ENCODE measurements at regions not wholly inside any gene's neighbourhood (a gene's known extent, or its start where the extent isn't known, plus 50 kb on each side); places are given as distances from the start of the nearest gene placed in this dataset.

GRCh38 chr9:73880101-73880500 lies 617.0 kb upstream of the RORB start:
- no peak for DNase-seq
- Mint-ChIP-seq H3K4me3 (no peak overlapping the region), H3K27ac (no peak overlapping the region), H3K27me3 (ENCODE audit: low read depth) (no peaks in the 10 kb centered on the region), H3K9me3 (ENCODE audit: insufficient read depth) (no peaks in the 10 kb centered on the region), H3K4me1 (ENCODE audit: low read depth) (no peaks in the 10 kb centered on the region), H3K36me3 (ENCODE audit: low read depth) (no peaks in the 10 kb centered on the region)
- ChIA-PET CTCF (no interaction called here), POLR2A (no interaction called here)
- ATAC-seq: no peak

- Mint-ChIP-seq H3K27me3 (ENCODE audit: low read depth) (no peaks in the 10 kb centered on the region), H3K27ac (no peak overlapping the region), H3K9me3 (ENCODE audit: insufficient read depth) (peaks cover 5% of the 10 kb centered on the region), H3K4me3 (no peak overlapping the region), H3K4me1 (ENCODE audit: low read depth) (no peaks in the 10 kb centered on the region), H3K36me3 (ENCODE audit: low read depth) (no peaks in the 10 kb centered on the region)
- POLR2A ChIA-PET: no interaction called here
- DNase-seq (no peak), ATAC-seq (no peak)
- CTCF ChIA-PET: no interaction called here
Observed at GRCh38 chr9:73889023-73889422, 608.1 kb upstream of the RORB start.

- Mint-ChIP-seq H3K9me3 (ENCODE audit: insufficient read depth) (peaks cover 5% of the 10 kb centered on the region), H3K27me3 (ENCODE audit: low read depth) (no peaks in the 10 kb centered on the region), H3K4me1 (ENCODE audit: low read depth) (no peaks in the 10 kb centered on the region), H3K4me3 (no peak overlapping the region), H3K27ac (no peak overlapping the region), H3K36me3 (ENCODE audit: low read depth) (no peaks in the 10 kb centered on the region)
- ATAC-seq (no peak), DNase-seq (no peak)
- POLR2A ChIA-PET: no interaction called here
- CTCF ChIA-PET: no interaction called here
Observed at GRCh38 chr9:73890685-73891277, 606.4 kb upstream of the RORB start.

- Mint-ChIP-seq H3K4me1 (ENCODE audit: low read depth) (no peaks in the 10 kb centered on the region), H3K36me3 (ENCODE audit: low read depth) (no peaks in the 10 kb centered on the region), H3K27me3 (ENCODE audit: low read depth) (no peaks in the 10 kb centered on the region), H3K4me3 (no peak overlapping the region), H3K9me3 (ENCODE audit: insufficient read depth) (no peaks in the 10 kb centered on the region), H3K27ac (no peak overlapping the region)
- ChIA-PET POLR2A (no interaction called here), CTCF (no interaction called here)
- ATAC-seq (no peak), DNase-seq (no peak)
Observed at GRCh38 chr9:73892335-73892734, 604.8 kb upstream of the RORB start.

GRCh38 chr9:73893230-73893629 lies 603.9 kb upstream of the RORB start:
- Mint-ChIP-seq H3K4me3 (no peak overlapping the region), H3K9me3 (ENCODE audit: insufficient read depth) (no peaks in the 10 kb centered on the region), H3K36me3 (ENCODE audit: low read depth) (no peaks in the 10 kb centered on the region), H3K27me3 (ENCODE audit: low read depth) (no peaks in the 10 kb centered on the region), H3K27ac (no peak overlapping the region), H3K4me1 (ENCODE audit: low read depth) (no peaks in the 10 kb centered on the region)
- ChIA-PET POLR2A (no interaction called here), CTCF (no interaction called here)
- ATAC-seq (no peak), DNase-seq (no peak)

GRCh38 chr9:73896061-73896460 lies 601.1 kb upstream of the RORB start:
- Mint-ChIP-seq H3K4me1 (ENCODE audit: low read depth) (no peaks in the 10 kb centered on the region), H3K4me3 (no peak overlapping the region), H3K36me3 (ENCODE audit: low read depth) (no peaks in the 10 kb centered on the region), H3K27me3 (ENCODE audit: low read depth) (no peaks in the 10 kb centered on the region), H3K9me3 (ENCODE audit: insufficient read depth) (no peaks in the 10 kb centered on the region), H3K27ac (no peak overlapping the region)
- ATAC-seq (no peak), DNase-seq (no peak)
- CTCF ChIA-PET: no interaction called here
- POLR2A ChIA-PET: no interaction called here

GRCh38 chr9:73906671-73907070 lies 590.5 kb upstream of the RORB start:
- DNase-seq (no peak), ATAC-seq (no peak)
- no peaks in the 10 kb centered on the region for H3K4me1 Mint-ChIP-seq (ENCODE audit: low read depth)
- no peak overlapping the region for H3K27ac Mint-ChIP-seq
- no peaks in the 10 kb centered on the region for H3K36me3 Mint-ChIP-seq (ENCODE audit: low read depth)
- no peaks in the 10 kb centered on the region for H3K9me3 Mint-ChIP-seq (ENCODE audit: insufficient read depth)
- ChIA-PET POLR2A (no interaction called here), CTCF (interaction anchor here (0.7 kb wide), 1 partner anchor 509 kb away, joined by 3 read pairs; no protein-coding TSS in a partner anchor)
- no peak overlapping the region for H3K4me3 Mint-ChIP-seq
- no peaks in the 10 kb centered on the region for H3K27me3 Mint-ChIP-seq (ENCODE audit: low read depth)

- H3K9me3 Mint-ChIP-seq (ENCODE audit: insufficient read depth): no peaks in the 10 kb centered on the region
- H3K4me3 Mint-ChIP-seq: no peak overlapping the region
- ATAC-seq (no peak), DNase-seq (no peak)
- H3K27me3 Mint-ChIP-seq (ENCODE audit: low read depth): no peaks in the 10 kb centered on the region
- no peaks in the 10 kb centered on the region for H3K4me1 Mint-ChIP-seq (ENCODE audit: low read depth)
- H3K36me3 Mint-ChIP-seq (ENCODE audit: low read depth): no peaks in the 10 kb centered on the region
- ChIA-PET CTCF (no interaction called here), POLR2A (no interaction called here)
- no peak overlapping the region for H3K27ac Mint-ChIP-seq
Observed at GRCh38 chr9:73911804-73912203, 585.3 kb upstream of the RORB start.

GRCh38 chr9:73916016-73916673 lies 581.0 kb upstream of the RORB start:
- Mint-ChIP-seq H3K4me3 (no peak overlapping the region), H3K9me3 (ENCODE audit: insufficient read depth) (no peaks in the 10 kb centered on the region), H3K27me3 (ENCODE audit: low read depth) (no peaks in the 10 kb centered on the region), H3K4me1 (ENCODE audit: low read depth) (no peaks in the 10 kb centered on the region), H3K36me3 (ENCODE audit: low read depth) (no peaks in the 10 kb centered on the region), H3K27ac (no peak overlapping the region)
- ChIA-PET CTCF (no interaction called here), POLR2A (no interaction called here)
- no peak for DNase-seq
- ATAC-seq: no peak

GRCh38 chr9:73919712-73920111 lies 577.4 kb upstream of the RORB start:
- no peaks in the 10 kb centered on the region for H3K9me3 Mint-ChIP-seq (ENCODE audit: insufficient read depth)
- CTCF ChIA-PET: no interaction called here
- ATAC-seq: no peak

GRCh38 chr9:73923796-73924195 lies 573.3 kb upstream of the RORB start:
- DNase-seq: no peak
- H3K4me1 Mint-ChIP-seq (ENCODE audit: low read depth): no peaks in the 10 kb centered on the region
- H3K27me3 Mint-ChIP-seq (ENCODE audit: low read depth): no peaks in the 10 kb centered on the region
- ATAC-seq: no peak
- H3K4me3 Mint-ChIP-seq: no peak overlapping the region
- H3K9me3 Mint-ChIP-seq (ENCODE audit: insufficient read depth): no peaks in the 10 kb centered on the region
- POLR2A ChIA-PET: no interaction called here
- CTCF ChIA-PET: no interaction called here
- H3K27ac Mint-ChIP-seq: no peak overlapping the region
- no peaks in the 10 kb centered on the region for H3K36me3 Mint-ChIP-seq (ENCODE audit: low read depth)

More at GRCh38 chr9:73919712-73920111, 577.4 kb upstream of the RORB start:
- Mint-ChIP-seq H3K27ac (no peak overlapping the region), H3K36me3 (ENCODE audit: low read depth) (no peaks in the 10 kb centered on the region), H3K4me3 (no peak overlapping the region), H3K4me1 (ENCODE audit: low read depth) (no peaks in the 10 kb centered on the region), H3K27me3 (ENCODE audit: low read depth) (no peaks in the 10 kb centered on the region)
- no peak for DNase-seq
- POLR2A ChIA-PET: no interaction called here

- ChIA-PET POLR2A (no interaction called here), CTCF (no interaction called here)
- no peak overlapping the region for H3K27ac Mint-ChIP-seq
- H3K4me1 Mint-ChIP-seq (ENCODE audit: low read depth): no peaks in the 10 kb centered on the region
- no peaks in the 10 kb centered on the region for H3K36me3 Mint-ChIP-seq (ENCODE audit: low read depth)
- H3K9me3 Mint-ChIP-seq (ENCODE audit: insufficient read depth): no peaks in the 10 kb centered on the region
- no peak overlapping the region for H3K4me3 Mint-ChIP-seq
- ATAC-seq: no peak
- no peak for DNase-seq
- no peaks in the 10 kb centered on the region for H3K27me3 Mint-ChIP-seq (ENCODE audit: low read depth)
Observed at GRCh38 chr9:73951147-73951546, 546.0 kb upstream of the RORB start.

GRCh38 chr9:73962792-73963191 lies 534.3 kb upstream of the RORB start:
- H3K27ac Mint-ChIP-seq: no peak overlapping the region
- no peaks in the 10 kb centered on the region for H3K9me3 Mint-ChIP-seq (ENCODE audit: insufficient read depth)
- DNase-seq (no peak), ATAC-seq (no peak)
- no peaks in the 10 kb centered on the region for H3K4me1 Mint-ChIP-seq (ENCODE audit: low read depth)
- H3K27me3 Mint-ChIP-seq (ENCODE audit: low read depth): no peaks in the 10 kb centered on the region
- no peak overlapping the region for H3K4me3 Mint-ChIP-seq
- POLR2A ChIA-PET: no interaction called here
- CTCF ChIA-PET: no interaction called here
- no peaks in the 10 kb centered on the region for H3K36me3 Mint-ChIP-seq (ENCODE audit: low read depth)
